ENCODE measurements at regions not wholly inside any gene's neighbourhood (a gene's known extent, or its start where the extent isn't known, plus 50 kb on each side); places are given as distances from the start of the nearest gene placed in this dataset.

GRCh38 chr4:59455751-59456150, 1744.4 kb upstream of the ADGRL3 start:
- no peaks in the 10 kb centered on the region for H3K27me3 Mint-ChIP-seq (ENCODE audit: low read depth)
- no peak overlapping the region for H3K27ac Mint-ChIP-seq
- H4K91ac ChIP-seq (ENCODE audit: insufficient read length, low read depth, low read length): no peak overlapping the region
- no peak overlapping the region for H2BK12ac ChIP-seq (ENCODE audit: insufficient read length, low read depth, low read length)
- H3K23me2 ChIP-seq (ENCODE audit: insufficient read length, low read depth, low read length, poor library complexity, severe bottlenecking): no peaks in the 10 kb centered on the region
- H2AFZ ChIP-seq (ENCODE audit: low read length): no peak overlapping the region
- no peak overlapping the region for H3K23ac ChIP-seq (ENCODE audit: insufficient read length, low read depth, low read length)
- no peak overlapping the region for H3K56ac ChIP-seq (ENCODE audit: insufficient read length, low read depth, low read length)
- no peak overlapping the region for H3K9ac ChIP-seq (ENCODE audit: extremely low read depth, insufficient read length, low read length)
- no peaks in the 10 kb centered on the region for H3K79me1 ChIP-seq (ENCODE audit: insufficient read depth, low read depth, low read length, poor library complexity, severe bottlenecking)
- H4K5ac ChIP-seq (ENCODE audit: insufficient read length, low read depth, low read length): no peak overlapping the region
- H2BK120ac ChIP-seq (ENCODE audit: low read depth, low read length, poor library complexity, severe bottlenecking): no peak overlapping the region
- H4K8ac ChIP-seq (replicated peaks; ENCODE audit: insufficient read length, low read depth, low read length): no peak overlapping the region
- H3T11ph ChIP-seq (ENCODE audit: low read length): no peak overlapping the region
- no peaks in the 10 kb centered on the region for H3K79me2 ChIP-seq (ENCODE audit: insufficient read depth, low read length)
- H3K4me1 Mint-ChIP-seq: peaks cover 0 to 4% of the 10 kb centered on the region in 2 experiments; a peak in 2 of 4 replicates
- no peaks in the 10 kb centered on the region for H3K27me3 ChIP-seq (ENCODE audit: insufficient read depth, low read length)
- no peak overlapping the region for H3K4ac ChIP-seq (ENCODE audit: low read depth, low read length)
- no peaks in the 10 kb centered on the region for H3K36me3 Mint-ChIP-seq (ENCODE audit: insufficient read depth in 1 of 3, low read depth in 3 of 3)
- H3K4me3 Mint-ChIP-seq: no peak overlapping the region
- H3K4me2 ChIP-seq (ENCODE audit: insufficient read depth, insufficient read length, low read length): no peak overlapping the region
- H2BK5ac ChIP-seq (ENCODE audit: insufficient read length, low read length): no peak overlapping the region
- DNase-seq: no peak
- no peak overlapping the region for H2BK20ac ChIP-seq (ENCODE audit: low read depth, low read length, poor library complexity, severe bottlenecking)
- H3K18ac ChIP-seq (ENCODE audit: insufficient read length, low read depth, low read length): no peak overlapping the region
- TF ChIP-seq, protein P1, sequence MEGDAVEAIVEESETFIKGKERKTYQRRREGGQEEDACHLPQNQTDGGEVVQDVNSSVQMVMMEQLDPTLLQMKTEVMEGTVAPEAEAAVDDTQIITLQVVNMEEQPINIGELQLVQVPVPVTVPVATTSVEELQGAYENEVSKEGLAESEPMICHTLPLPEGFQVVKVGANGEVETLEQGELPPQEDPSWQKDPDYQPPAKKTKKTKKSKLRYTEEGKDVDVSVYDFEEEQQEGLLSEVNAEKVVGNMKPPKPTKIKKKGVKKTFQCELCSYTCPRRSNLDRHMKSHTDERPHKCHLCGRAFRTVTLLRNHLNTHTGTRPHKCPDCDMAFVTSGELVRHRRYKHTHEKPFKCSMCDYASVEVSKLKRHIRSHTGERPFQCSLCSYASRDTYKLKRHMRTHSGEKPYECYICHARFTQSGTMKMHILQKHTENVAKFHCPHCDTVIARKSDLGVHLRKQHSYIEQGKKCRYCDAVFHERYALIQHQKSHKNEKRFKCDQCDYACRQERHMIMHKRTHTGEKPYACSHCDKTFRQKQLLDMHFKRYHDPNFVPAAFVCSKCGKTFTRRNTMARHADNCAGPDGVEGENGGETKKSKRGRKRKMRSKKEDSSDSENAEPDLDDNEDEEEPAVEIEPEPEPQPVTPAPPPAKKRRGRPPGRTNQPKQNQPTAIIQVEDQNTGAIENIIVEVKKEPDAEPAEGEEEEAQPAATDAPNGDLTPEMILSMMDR (conservative IDR thresholded peaks at IDR 0.05): no peak
- no peaks in the 10 kb centered on the region for H3K9me3 ChIP-seq (ENCODE audit: control insufficient read depth, low read depth, low read length)
- no peaks in the 10 kb centered on the region; the same call in 1 of the 2 replicates for H3K4me1 ChIP-seq (ENCODE audit: insufficient read depth, low read length)
- H2BK15ac ChIP-seq (ENCODE audit: low read depth, low read length): no peak overlapping the region
- H4K20me1 ChIP-seq (ENCODE audit: control insufficient read depth, insufficient read depth, insufficient read length): no peaks in the 10 kb centered on the region
- H3K9me3 Mint-ChIP-seq: no peaks in the 10 kb centered on the region; a peak in 1 of 5 replicates
- H2AK5ac ChIP-seq (ENCODE audit: insufficient read length, low read length): no peak overlapping the region
- H3K14ac ChIP-seq (ENCODE audit: insufficient read depth, low read length): no peak overlapping the region
- H3K27ac ChIP-seq (ENCODE audit: insufficient read length, low read depth, low read length): no peak overlapping the region

All from H9 (cell line).